ENCODE measurements at regions not wholly inside any gene's neighbourhood (a gene's known extent, or its start where the extent isn't known, plus 50 kb on each side); places are given as distances from the start of the nearest gene placed in this dataset.

- no peak for TF ChIP-seq NANOG (IDR thresholded peaks at IDR 0.05; ENCODE audit: borderline replicate concordance)
- no peak for TF ChIP-seq ETS1 (IDR thresholded peaks at IDR 0.05)
- no peak for TF ChIP-seq CTCF (conservative IDR thresholded peaks at IDR 0.05; ENCODE audit: low read depth in 2 of 2)
- no peak for TF ChIP-seq EZH2 (IDR thresholded peaks at IDR 0.05; ENCODE audit: low read depth, unreplicated experiment)
- no peak for TF ChIP-seq POLR2AphosphoS5 (IDR thresholded peaks at IDR 0.05; ENCODE audit: low read depth)
These were observed 281.1 kb upstream of the POU3F3 start for GRCh38 chr2:104572834-104573233.
